Activated CD8-positive, alpha-beta memory T cell treated with anti-CD3 and anti-CD28 coated beads for 1 hour (primary cell): ENCODE measurements at regions not wholly inside any gene's neighbourhood (a gene's known extent, or its start where the extent isn't known, plus 50 kb on each side); places are given as distances from the start of the nearest gene placed in this dataset.

ENCODE experiments used
- DNase-seq, 2 donors: peaks; one replicate each; pipeline ENCODE4 v3.0.0-alpha.2; 2020; ENCODE audit warnings: low read depth in 1 of 2; ENCODE audit errors: extremely low read depth in 1 of 2

GRCh38 chr17:14510136-14510535 lies 209.3 kb downstream of the HS3ST3B1 start:
- DNase-seq = no peak

DNA sequence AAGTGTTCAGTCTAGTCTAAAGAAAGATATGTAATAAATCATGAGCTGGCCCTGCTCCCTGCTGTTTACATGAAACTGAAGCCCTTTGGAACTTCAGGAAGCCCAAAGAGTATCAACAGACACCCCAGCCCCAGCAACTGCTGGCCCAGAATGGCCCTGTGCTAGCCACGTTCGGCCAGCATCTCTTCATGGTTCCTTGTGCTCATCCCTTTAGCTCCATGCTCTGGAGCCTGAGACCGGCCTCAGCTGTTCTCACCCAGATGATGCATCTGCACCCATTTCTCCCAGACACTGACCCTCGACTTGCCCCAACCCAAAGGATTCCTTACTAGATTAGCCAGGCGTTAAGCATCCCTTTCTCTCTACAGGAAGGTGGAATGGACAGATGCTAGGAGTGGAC lies 207.3 kb downstream of the HS3ST3B1 start:
- DNase-seq = no peak

DNA sequence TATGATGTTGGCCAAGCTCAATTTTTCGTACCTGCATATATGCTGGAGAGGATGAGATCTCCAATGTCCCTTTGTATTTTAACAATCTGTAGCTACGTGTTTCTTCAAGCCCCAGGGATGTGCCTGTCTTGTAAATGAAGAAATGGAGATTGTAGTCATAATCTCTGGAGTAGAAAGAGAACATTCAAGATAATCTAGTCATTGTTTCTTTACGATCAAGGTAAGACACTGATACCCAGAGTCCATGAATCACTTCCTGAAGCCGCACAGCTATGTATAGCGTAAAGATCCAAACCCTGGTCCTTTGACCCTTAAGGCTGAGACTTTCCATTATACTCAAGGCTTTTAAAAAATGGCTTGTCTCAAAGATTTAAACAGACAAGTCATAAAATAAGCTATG lies 205.5 kb downstream of the HS3ST3B1 start:
- no peak for DNase-seq

GRCh38 chr17:14505606-14506005 lies 204.7 kb downstream of the HS3ST3B1 start:
- DNase-seq = no peak

DNA sequence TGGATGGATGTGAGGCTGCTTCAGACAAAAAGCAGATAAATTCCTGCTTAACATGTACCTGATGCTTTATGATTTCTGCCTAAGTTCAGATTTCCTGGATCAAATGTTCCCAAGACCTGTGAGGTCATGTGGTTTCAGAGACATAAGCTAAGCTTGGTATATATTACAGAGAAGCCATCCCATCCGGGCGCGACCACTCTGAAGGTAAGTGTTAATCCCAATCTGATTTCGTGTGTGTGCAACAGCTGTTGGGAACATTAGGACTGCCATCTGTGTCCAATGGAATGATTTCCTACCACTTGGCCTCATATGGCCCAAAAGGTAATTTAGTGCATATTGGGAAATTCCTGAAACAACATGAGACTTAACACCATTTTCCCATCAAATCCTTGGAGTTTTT lies 199.1 kb downstream of the HS3ST3B1 start:
- no peak for DNase-seq

- no peak for DNase-seq
These were observed 197.9 kb downstream of the HS3ST3B1 start for GRCh38 chr17:14498812-14499211.

- DNase-seq = no peak
These were observed 193.3 kb downstream of the HS3ST3B1 start for GRCh38 chr17:14494161-14494560.

DNA sequence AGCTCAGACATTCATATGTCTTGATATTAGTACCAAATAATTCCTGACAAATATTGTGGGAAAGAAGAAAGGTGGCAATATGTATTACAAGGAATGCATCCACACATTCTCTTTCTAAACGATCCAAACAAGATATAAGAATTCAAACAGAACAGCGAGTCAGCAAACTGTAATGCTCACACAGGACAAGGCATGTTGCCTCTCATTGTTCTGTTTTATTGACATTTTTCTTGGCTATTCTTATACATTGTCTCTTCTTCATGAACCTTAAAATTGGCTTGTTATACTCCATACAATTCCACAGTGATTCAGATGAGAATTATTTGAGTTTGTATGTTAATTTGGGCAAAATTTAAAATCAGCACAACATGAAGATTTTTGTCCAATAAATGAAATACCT lies 189.1 kb downstream of the HS3ST3B1 start:
- no peak for DNase-seq

DNA sequence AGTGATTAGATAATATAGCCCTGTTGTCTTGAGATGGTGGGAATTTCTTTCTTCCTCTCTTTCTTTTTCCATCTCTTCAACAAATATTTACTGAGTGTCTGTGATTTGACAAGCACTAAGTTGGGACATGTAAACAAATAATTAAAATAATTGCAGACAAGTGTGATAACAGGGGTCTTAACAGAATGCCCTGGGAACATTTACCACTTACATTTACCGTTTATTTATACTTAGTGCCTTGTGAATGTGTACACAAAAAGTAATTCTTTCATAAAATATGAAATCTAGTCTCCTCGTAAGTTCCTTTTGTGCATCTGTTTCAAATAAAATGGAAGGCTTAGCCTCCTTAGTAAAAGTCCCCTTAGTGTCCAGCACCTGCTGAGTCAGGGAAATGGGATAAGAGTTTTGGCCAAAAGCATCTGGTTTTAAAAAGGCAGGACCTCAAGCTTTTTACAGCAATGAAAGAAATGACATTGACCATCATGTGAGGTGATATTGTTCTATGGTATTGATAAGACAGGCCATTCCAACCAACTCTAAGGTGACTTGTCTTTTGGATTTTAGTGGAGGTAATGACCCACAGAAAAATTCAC lies 188.2 kb downstream of the HS3ST3B1 start:
- DNase-seq = no peak

GRCh38 chr17:14487068-14487467 lies 186.2 kb downstream of the HS3ST3B1 start:
- no peak for DNase-seq

- no peak for DNase-seq
These were observed 181.8 kb downstream of the HS3ST3B1 start for GRCh38 chr17:14482715-14483114.

DNA sequence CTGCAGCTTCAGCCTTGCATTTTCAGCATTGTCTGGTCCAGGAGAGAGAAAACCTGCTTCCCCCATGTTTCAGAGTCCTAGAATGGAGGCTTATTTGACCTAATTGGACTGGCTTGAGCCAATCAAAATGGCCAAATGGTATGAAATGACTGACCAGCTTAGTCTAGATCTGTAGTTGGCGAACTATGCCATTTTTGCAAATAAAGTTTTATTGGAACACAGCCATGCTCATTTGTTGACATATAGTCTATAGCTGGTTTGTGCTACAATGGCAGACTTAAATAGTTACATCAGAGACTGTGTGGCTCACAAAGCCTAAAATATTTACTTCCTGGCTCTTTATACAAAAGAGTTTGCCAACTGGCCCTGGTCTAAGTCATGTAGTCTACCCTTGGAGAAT lies 180.8 kb downstream of the HS3ST3B1 start:
- no peak for DNase-seq

DNA sequence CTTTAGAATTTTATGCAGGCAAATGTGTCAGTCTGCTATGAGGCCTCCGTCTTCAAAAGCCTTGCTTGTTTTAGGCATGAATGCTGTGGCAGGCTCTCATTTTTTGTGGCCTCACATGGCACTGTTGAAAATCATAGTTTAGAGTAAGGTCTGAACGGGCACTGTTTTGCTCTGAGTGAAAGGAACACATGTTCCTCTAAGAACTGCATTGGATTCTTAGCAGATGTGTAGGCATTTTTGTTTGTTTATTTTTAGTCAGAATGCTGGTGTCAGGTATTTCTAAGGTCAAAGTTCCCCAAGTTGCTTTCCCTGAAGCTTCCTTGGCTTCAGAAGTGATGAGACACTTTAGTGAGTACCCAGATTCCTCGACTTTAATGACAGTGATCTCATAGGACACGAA lies 173.7 kb downstream of the HS3ST3B1 start:
- DNase-seq = no peak

- DNase-seq = no peak
These were observed 170.2 kb downstream of the HS3ST3B1 start for GRCh38 chr17:14471052-14471451.

DNA sequence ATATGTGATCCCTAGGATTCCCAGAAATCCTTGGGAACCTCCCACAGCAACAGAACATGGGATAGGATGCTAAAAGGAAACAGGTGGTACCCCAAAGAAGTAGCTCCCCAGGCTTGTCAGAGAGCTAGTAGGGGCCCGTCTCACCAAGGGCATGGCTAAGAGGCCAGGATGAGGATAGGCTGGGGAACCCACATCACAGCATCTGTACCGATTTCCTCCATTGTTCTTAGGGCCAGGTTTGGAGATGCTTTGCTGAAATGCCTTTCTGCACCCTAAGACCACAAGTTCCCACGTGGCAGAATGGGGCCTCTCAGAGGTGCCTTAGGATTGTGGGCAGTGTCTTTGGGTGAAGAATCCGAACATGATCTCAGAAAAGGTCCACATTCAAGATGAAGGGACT lies 169.5 kb downstream of the HS3ST3B1 start:
- no peak for DNase-seq

DNA sequence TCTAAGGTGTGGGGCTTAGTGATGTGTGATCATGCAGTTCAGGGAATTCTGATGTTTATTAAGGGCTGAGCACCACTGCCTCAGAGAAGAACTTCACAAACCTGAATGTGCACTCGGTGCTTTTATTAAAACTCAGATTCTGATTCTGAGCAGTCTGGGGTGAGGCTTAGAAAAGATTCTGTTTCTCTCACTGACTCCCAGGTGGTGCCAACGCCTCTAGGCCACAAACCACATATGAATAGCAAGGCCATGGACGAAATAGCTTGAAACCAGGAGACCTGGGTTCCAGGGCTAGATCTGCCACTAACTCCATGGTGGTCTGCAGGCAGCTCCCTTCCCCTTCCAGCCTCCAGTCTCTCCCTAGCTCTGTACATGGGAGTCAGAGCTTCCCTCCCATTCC lies 169.1 kb downstream of the HS3ST3B1 start:
- DNase-seq = no peak

DNA sequence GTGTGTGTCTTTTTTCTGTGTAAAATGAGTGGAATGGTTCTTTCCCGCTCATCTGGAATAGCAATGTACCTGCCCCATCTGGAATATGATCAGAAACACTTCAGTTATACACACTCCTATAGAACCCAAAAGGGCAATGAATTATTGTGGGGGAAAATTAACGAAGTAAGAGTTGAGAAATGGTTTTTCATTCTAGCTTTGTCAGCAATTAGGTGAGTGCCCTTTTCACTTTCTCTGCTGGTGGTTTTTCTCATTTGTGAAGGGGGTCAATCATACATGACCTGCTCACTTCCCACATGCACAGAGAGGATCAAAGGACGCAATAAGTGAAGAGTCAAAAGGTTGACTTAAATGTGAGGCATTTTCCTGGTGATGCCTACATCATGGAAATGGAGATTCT lies 168.0 kb downstream of the HS3ST3B1 start:
- no peak for DNase-seq

- DNase-seq = no peak
These were observed 160.3 kb downstream of the HS3ST3B1 start for GRCh38 chr17:14461227-14461548.

DNA sequence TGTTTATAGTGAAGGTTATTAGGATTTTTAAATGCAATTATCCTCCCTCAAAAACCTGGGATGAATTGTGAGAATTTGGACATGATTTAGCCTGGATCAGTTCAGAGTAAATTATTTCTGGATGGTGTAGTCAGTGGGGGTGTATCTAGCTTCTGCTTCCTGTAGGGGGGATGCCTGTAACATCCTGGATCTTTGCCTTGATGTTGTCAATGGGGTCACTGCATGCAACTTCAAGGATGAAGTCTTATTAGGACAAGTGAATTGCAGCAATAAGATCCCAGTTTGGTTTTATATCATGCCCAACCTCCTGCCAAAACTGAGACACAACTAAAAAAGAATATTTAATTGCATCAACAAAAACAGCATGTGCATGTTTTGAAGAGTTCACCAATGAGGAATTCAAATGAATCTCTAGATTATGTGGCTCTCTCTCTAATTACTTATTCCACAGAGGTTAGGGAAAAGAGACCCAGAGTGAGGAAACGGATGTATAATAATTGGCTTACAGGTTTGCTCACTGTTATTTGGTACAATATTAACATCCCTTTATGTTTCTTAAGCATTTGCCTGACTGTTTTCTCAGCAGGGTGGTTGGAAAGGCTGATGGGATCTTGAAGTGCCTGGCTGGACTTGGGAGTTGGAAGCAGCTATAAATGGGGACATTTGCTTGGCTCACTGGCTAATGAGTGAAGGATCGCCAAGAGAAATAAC lies 159.8 kb downstream of the HS3ST3B1 start:
- DNase-seq = no peak

DNA sequence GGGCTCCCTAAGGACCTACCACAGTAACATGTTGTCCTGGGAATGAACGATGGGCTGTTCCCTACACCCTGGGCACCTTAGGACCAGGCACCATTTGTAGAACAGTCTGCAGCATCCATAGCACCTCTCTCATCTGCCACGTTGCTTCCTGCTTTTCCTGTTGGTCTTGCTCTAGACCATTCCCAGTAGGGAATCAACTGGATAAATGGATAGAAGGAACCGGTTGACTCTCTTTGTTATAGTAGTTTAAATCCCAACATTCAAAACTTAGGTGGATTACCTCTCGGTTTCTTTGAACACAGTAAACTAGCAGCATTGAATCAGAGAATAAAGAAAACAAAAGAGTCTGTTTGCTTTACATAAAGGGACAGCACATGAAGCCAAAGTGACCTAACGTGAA lies 159.1 kb downstream of the HS3ST3B1 start:
- no peak for DNase-seq

DNA sequence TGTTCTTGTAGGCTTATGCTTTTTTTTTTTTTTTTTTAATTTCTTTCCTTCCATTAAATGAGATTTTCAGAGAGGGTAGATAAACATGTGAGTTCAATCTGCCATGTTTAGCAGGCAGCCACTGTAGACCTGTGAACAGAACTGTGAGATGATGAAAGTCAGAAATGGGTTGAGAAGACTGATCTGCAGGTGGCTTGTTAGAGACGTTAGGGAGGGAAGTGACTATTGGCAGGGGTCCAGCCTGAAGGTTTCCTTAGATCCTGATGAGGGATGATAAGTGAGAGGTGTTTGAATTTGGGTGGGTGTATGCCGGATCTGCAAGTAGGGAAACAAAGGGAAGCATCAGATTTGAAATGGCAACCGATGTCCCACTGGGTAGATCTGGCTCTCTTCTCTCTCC lies 157.8 kb downstream of the HS3ST3B1 start:
- no peak for DNase-seq

DNA sequence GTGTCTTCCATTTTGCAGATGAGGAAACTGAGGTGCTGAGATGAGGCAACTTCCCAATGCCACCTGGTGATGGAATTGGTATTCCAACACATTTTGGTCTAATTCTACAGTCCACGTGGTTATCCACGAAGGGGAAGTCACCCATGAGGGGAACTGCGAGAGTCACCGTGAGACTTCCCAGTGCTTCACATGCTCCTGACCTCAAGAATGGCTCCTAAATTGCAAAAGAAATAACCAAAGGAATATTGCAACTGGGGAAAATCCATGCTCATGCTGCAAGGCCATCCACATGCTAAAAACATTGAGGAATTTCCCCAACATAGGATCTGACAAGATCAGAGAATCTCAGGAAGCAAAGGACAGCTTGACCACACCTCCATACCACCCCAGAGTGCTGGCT lies 153.9 kb downstream of the HS3ST3B1 start:
- DNase-seq = no peak

GRCh38 chr17:14452856-14453255 lies 152.0 kb downstream of the HS3ST3B1 start:
- DNase-seq = no peak
